ENCODE measurements at regions not wholly inside any gene's neighbourhood (a gene's known extent, or its start where the extent isn't known, plus 50 kb on each side); places are given as distances from the start of the nearest gene placed in this dataset.

DNA sequence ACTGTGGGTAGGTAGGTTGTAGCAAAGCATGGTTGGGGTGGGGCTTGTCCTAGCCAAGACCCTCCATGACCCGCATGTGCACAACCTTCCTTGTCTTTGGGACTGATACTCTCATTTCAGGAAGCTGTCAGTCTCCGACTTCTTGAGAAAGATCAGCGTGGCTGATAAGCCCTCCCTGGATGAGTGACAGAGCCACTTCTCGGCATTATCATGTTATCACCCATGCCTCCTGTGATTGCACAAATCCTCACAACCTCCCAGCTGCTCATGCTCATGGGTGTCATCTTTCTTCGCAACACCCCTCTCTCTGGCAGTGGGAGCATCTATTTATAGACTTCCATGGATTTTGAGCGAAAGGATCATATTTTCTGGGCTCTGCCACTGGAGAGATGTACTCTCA is 314.2 kb downstream of the FOXL1 start:
- Histone ChIP-seq H3K4me3 (ENCODE audit: low read length in 2 of 2) (no peak overlapping the region), H4K91ac (ENCODE audit: low read depth, low read length, poor library complexity) (no peak overlapping the region), H2AFZ (ENCODE audit: low read length) (no peak overlapping the region), H3K27ac (replicated peaks; ENCODE audit: low read length) (no peak overlapping the region), H3K4me2 (ENCODE audit: insufficient read depth, low read length, poor library complexity, severe bottlenecking) (no peak overlapping the region), H3K4ac (ENCODE audit: low read length) (no peak overlapping the region), H2BK120ac (ENCODE audit: low read depth, low read length) (no peak overlapping the region), H3K79me1 (ENCODE audit: low read depth, low read length) (no peaks in the 10 kb centered on the region), H3K9ac (ENCODE audit: low read depth, low read length, poor library complexity) (peak overlapping the region; percentile 27), H3K4me1 (ENCODE audit: control insufficient read depth in 2 of 2, insufficient read depth in 1 of 2, low read depth in 1 of 2, low read length in 2 of 2) (peaks cover 0 to 7% of the 10 kb centered on the region in 2 donors), H2BK15ac (ENCODE audit: low read length) (no peak overlapping the region), H3K36me3 (replicated peaks in 1 of 2; ENCODE audit: control insufficient read depth in 2 of 2, insufficient read depth in 2 of 2, low read length in 2 of 2) (no peaks in the 10 kb centered on the region), H3K9me3 (replicated peaks in 1 of 2; ENCODE audit: control insufficient read depth in 2 of 2, insufficient read depth in 1 of 2, low read depth in 1 of 2, low read length in 2 of 2) (no peaks in the 10 kb centered on the region), H3K23ac (ENCODE audit: low read depth, low read length, poor library complexity) (peak overlapping the region; percentile 5), H3K27me3 (ENCODE audit: control insufficient read depth in 3 of 3, insufficient read depth in 3 of 3, low read depth in 1 of 3, low read length in 3 of 3) (peaks cover 0 to 11% (median 0%) of the 10 kb centered on the region in 3 experiments), H4K8ac (ENCODE audit: low read depth, low read length) (no peak overlapping the region), H2BK12ac (ENCODE audit: low read length) (no peak overlapping the region), H2AK5ac (ENCODE audit: low read depth, low read length) (no peak overlapping the region), H3K18ac (ENCODE audit: low read length) (no peak overlapping the region), H2BK5ac (ENCODE audit: low read length) (no peak overlapping the region), H3K14ac (ENCODE audit: low read length) (no peak overlapping the region)
- no peak for DNase-seq (ENCODE audit: low spot score)
- WGBS, 2 donors (ENCODE audit: extremely low coverage in 2 of 2, insufficient read length in 2 of 2, insufficient replicate concordance in 1 of 2), result no CpG with 5 or more reads among the region's 6 CpGs

GRCh38 chr16:86893506-86893905 is 315.2 kb downstream of the FOXL1 start:
- peaks cover 0 to 12% (median 0%) of the 10 kb centered on the region in 3 experiments for H3K27me3 ChIP-seq (ENCODE audit: control insufficient read depth in 3 of 3, insufficient read depth in 3 of 3, low read depth in 1 of 3, low read length in 3 of 3)
- H2BK5ac ChIP-seq (ENCODE audit: low read length), result no peak overlapping the region
- H2BK12ac ChIP-seq (ENCODE audit: low read length), result no peak overlapping the region
- no peak overlapping the region for H4K91ac ChIP-seq (ENCODE audit: low read depth, low read length, poor library complexity)
- H3K9ac ChIP-seq (ENCODE audit: low read depth, low read length, poor library complexity), result no peak overlapping the region
- peaks cover 0 to 7% of the 10 kb centered on the region in 2 donors for H3K4me1 ChIP-seq (ENCODE audit: control insufficient read depth in 2 of 2, insufficient read depth in 1 of 2, low read depth in 1 of 2, low read length in 2 of 2)
- H3K23ac ChIP-seq (ENCODE audit: low read depth, low read length, poor library complexity), result no peak overlapping the region
- no peak overlapping the region for H3K4me2 ChIP-seq (ENCODE audit: insufficient read depth, low read length, poor library complexity, severe bottlenecking)
- H2AK5ac ChIP-seq (ENCODE audit: low read depth, low read length), result no peak overlapping the region
- no peaks in the 10 kb centered on the region for H3K9me3 ChIP-seq (replicated peaks in 1 of 2; ENCODE audit: control insufficient read depth in 2 of 2, insufficient read depth in 1 of 2, low read depth in 1 of 2, low read length in 2 of 2)
- no peak overlapping the region for H2BK15ac ChIP-seq (ENCODE audit: low read length)
- H2AFZ ChIP-seq (ENCODE audit: low read length), result no peak overlapping the region
- H4K8ac ChIP-seq (ENCODE audit: low read depth, low read length), result no peak overlapping the region
- H3K14ac ChIP-seq (ENCODE audit: low read length), result no peak overlapping the region
- no peak overlapping the region for H2BK120ac ChIP-seq (ENCODE audit: low read depth, low read length)
- no peak overlapping the region for H3K27ac ChIP-seq (replicated peaks; ENCODE audit: low read length)
- no peak for DNase-seq (ENCODE audit: low spot score)
- WGBS, 2 donors (ENCODE audit: extremely low coverage in 2 of 2, insufficient read length in 2 of 2, insufficient replicate concordance in 1 of 2), result no CpG with 5 or more reads among the region's 10 CpGs
- H3K4me3 ChIP-seq (ENCODE audit: low read length in 2 of 2), result no peak overlapping the region
- no peaks in the 10 kb centered on the region for H3K79me1 ChIP-seq (ENCODE audit: low read depth, low read length)
- H3K4ac ChIP-seq (ENCODE audit: low read length), result no peak overlapping the region
- H3K18ac ChIP-seq (ENCODE audit: low read length), result no peak overlapping the region
- H3K36me3 ChIP-seq (replicated peaks in 1 of 2; ENCODE audit: control insufficient read depth in 2 of 2, insufficient read depth in 2 of 2, low read length in 2 of 2), result no peaks in the 10 kb centered on the region

DNA sequence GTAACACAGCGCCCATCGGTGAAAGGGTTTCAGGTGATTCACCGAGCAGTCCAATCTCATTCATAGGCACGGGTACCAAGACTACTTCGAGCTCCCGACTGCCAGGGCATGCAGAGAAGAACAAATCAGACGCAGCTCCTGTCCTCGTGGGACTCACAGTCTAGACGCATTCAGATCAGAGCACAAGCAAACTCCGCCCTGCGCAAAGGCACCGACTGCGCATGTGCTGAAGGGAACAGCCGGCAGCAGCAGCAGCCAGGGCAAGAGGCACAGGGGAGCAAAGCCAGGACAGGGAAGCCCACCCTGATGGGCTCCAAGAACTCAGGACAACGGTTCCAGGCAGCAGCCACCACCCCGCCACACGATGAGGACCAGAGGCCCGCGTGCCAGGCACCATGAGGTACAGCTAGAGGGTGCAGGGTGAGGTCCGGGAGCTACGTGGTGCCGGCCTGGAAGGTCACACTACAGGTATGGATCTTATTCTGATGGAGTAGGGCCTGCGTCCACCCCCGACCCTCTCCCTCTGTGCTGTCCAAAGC is 315.7 kb downstream of the FOXL1 start:
- no peak overlapping the region for H3K9ac ChIP-seq (ENCODE audit: low read depth, low read length, poor library complexity)
- no peak overlapping the region for H3K4me3 ChIP-seq (ENCODE audit: low read length in 2 of 2)
- no peaks in the 10 kb centered on the region for H3K36me3 ChIP-seq (replicated peaks in 1 of 2; ENCODE audit: control insufficient read depth in 2 of 2, insufficient read depth in 2 of 2, low read length in 2 of 2)
- no peak overlapping the region for H3K27ac ChIP-seq (replicated peaks; ENCODE audit: low read length)
- H3K14ac ChIP-seq (ENCODE audit: low read length), result no peak overlapping the region
- no peak overlapping the region for H2BK12ac ChIP-seq (ENCODE audit: low read length)
- no peak overlapping the region for H3K4me2 ChIP-seq (ENCODE audit: insufficient read depth, low read length, poor library complexity, severe bottlenecking)
- no peak overlapping the region for H2BK15ac ChIP-seq (ENCODE audit: low read length)
- H3K18ac ChIP-seq (ENCODE audit: low read length), result no peak overlapping the region
- H2AK5ac ChIP-seq (ENCODE audit: low read depth, low read length), result no peak overlapping the region
- no peak overlapping the region for H2BK5ac ChIP-seq (ENCODE audit: low read length)
- H2BK120ac ChIP-seq (ENCODE audit: low read depth, low read length), result no peak overlapping the region
- H4K91ac ChIP-seq (ENCODE audit: low read depth, low read length, poor library complexity), result no peak overlapping the region
- no peaks in the 10 kb centered on the region for H3K79me1 ChIP-seq (ENCODE audit: low read depth, low read length)
- peaks cover 0 to 7% of the 10 kb centered on the region in 2 donors for H3K4me1 ChIP-seq (ENCODE audit: control insufficient read depth in 2 of 2, insufficient read depth in 1 of 2, low read depth in 1 of 2, low read length in 2 of 2)
- H4K8ac ChIP-seq (ENCODE audit: low read depth, low read length), result no peak overlapping the region
- H3K27me3 ChIP-seq (ENCODE audit: control insufficient read depth in 3 of 3, insufficient read depth in 3 of 3, low read depth in 1 of 3, low read length in 3 of 3), result peaks cover 0 to 12% (median 0%) of the 10 kb centered on the region in 3 experiments
- H3K23ac ChIP-seq (ENCODE audit: low read depth, low read length, poor library complexity), result no peak overlapping the region
- no peaks in the 10 kb centered on the region for H3K9me3 ChIP-seq (replicated peaks in 1 of 2; ENCODE audit: control insufficient read depth in 2 of 2, insufficient read depth in 1 of 2, low read depth in 1 of 2, low read length in 2 of 2)
- H3K4ac ChIP-seq (ENCODE audit: low read length), result no peak overlapping the region
- no peak overlapping the region for H2AFZ ChIP-seq (ENCODE audit: low read length)
- DNase-seq (ENCODE audit: low spot score), result no peak
- WGBS, 2 donors (ENCODE audit: extremely low coverage in 2 of 2, insufficient read length in 2 of 2, insufficient replicate concordance in 1 of 2), result no CpG with 5 or more reads among the region's 24 CpGs

GRCh38 chr16:86894925-86895324 is 316.6 kb downstream of the FOXL1 start:
- Histone ChIP-seq H2AFZ (ENCODE audit: low read length) (no peak overlapping the region), H3K14ac (ENCODE audit: low read length) (no peak overlapping the region), H2BK15ac (ENCODE audit: low read length) (peak overlapping the region; percentile 33), H3K9ac (ENCODE audit: low read depth, low read length, poor library complexity) (no peak overlapping the region), H4K8ac (ENCODE audit: low read depth, low read length) (no peak overlapping the region), H3K4me3 (ENCODE audit: low read length in 2 of 2) (no peak overlapping the region), H2BK5ac (ENCODE audit: low read length) (no peak overlapping the region), H3K36me3 (replicated peaks in 1 of 2; ENCODE audit: control insufficient read depth in 2 of 2, insufficient read depth in 2 of 2, low read length in 2 of 2) (no peaks in the 10 kb centered on the region), H4K91ac (ENCODE audit: low read depth, low read length, poor library complexity) (no peak overlapping the region), H3K79me1 (ENCODE audit: low read depth, low read length) (no peaks in the 10 kb centered on the region), H3K23ac (ENCODE audit: low read depth, low read length, poor library complexity) (no peak overlapping the region), H3K4me1 (ENCODE audit: control insufficient read depth in 2 of 2, insufficient read depth in 1 of 2, low read depth in 1 of 2, low read length in 2 of 2) (peaks cover 0 to 7% of the 10 kb centered on the region in 2 donors), H3K18ac (ENCODE audit: low read length) (no peak overlapping the region), H3K9me3 (replicated peaks in 1 of 2; ENCODE audit: control insufficient read depth in 2 of 2, insufficient read depth in 1 of 2, low read depth in 1 of 2, low read length in 2 of 2) (no peaks in the 10 kb centered on the region), H3K27me3 (ENCODE audit: control insufficient read depth in 3 of 3, insufficient read depth in 3 of 3, low read depth in 1 of 3, low read length in 3 of 3) (peaks cover 0 to 12% (median 0%) of the 10 kb centered on the region in 3 experiments), H3K4ac (ENCODE audit: low read length) (no peak overlapping the region), H3K4me2 (ENCODE audit: insufficient read depth, low read length, poor library complexity, severe bottlenecking) (no peak overlapping the region), H2BK12ac (ENCODE audit: low read length) (no peak overlapping the region), H2BK120ac (ENCODE audit: low read depth, low read length) (no peak overlapping the region), H2AK5ac (ENCODE audit: low read depth, low read length) (no peak overlapping the region), H3K27ac (replicated peaks; ENCODE audit: low read length) (no peak overlapping the region)
- WGBS, 2 donors (ENCODE audit: extremely low coverage in 2 of 2, insufficient read length in 2 of 2, insufficient replicate concordance in 1 of 2), result no CpG with 5 or more reads among the region's 15 CpGs
- no peak for DNase-seq (ENCODE audit: low spot score)
